ENCODE measurements at regions not wholly inside any gene's neighbourhood (a gene's known extent, or its start where the extent isn't known, plus 50 kb on each side); places are given as distances from the start of the nearest gene placed in this dataset.
"Not testable (repeated sequence)": the region's sequence is repeated elsewhere in the genome, so short reads cannot be mapped to it uniquely, and the experiment has no call there.

DNA sequence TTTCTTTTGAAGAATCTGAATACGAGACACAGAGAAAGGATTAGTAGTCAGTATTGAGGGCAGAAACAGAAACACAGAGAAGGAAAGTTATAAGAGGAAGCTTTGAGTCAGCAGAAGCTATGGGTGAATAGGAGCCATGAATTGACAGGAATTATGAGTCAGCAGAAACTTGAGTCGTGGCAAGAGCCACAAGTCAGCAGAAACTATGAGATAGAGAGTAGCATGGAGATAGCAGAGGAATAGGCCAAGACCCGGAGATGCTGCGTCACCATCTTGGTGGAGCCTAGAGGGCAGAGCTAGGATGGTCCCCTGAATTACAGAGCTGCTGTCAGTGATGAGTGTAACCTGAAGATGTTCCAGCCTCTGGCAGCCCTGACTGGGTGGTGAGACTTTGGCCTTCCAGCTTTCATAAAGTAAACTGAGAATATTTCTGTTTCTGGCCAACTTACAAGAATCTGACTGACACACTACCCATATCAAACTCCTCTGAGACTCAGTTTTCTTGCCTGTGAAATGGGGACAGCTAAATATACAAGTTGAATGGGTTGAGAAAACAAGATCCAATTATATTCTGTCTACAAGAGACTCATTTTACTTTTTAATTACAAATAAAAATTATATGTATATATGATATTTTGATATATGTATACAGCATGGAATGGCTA lies 211.8 kb downstream of the NPIPA7 start:
- POLR2A ChIA-PET (ENCODE audit: partially characterized antibody): not testable (repeated sequence)

More for the DNA sequence above, 211.8 kb downstream of the NPIPA7 start:
- CTCF ChIA-PET (ENCODE audit: partially characterized antibody); H3K9ac ChIP-seq (replicated peaks in 1 of 4; ENCODE audit: extremely low read depth in 1 of 4, low read depth in 3 of 4, low read length in 3 of 4); H3K4ac ChIP-seq (replicated peaks; ENCODE audit: insufficient read length, low read depth, low read length); H2BK120ac ChIP-seq (replicated peaks; ENCODE audit: low read depth, low read length); H2BK15ac ChIP-seq (ENCODE audit: low read length); FAIRE-seq; H2BK12ac ChIP-seq (ENCODE audit: low read depth, low read length); H3K4me1 ChIP-seq (replicated peaks in 1 of 4; ENCODE audit: control insufficient read depth in 3 of 4, insufficient read depth in 4 of 4, low read length in 3 of 4); DNase-seq (ENCODE audit: low read depth in 1 of 2, low spot score in 2 of 2); H4K5ac ChIP-seq (ENCODE audit: insufficient read length, low read depth, low read length); H3K18ac ChIP-seq (ENCODE audit: extremely low read depth, low read length); H3K36me3 ChIP-seq (ENCODE audit: control insufficient read depth in 2 of 4, insufficient read depth in 4 of 4, low read length in 3 of 4); H3K79me2 ChIP-seq (ENCODE audit: control insufficient read depth in 1 of 2, insufficient read depth in 2 of 2, low read length in 2 of 2); H3K9me3 ChIP-seq (ENCODE audit: insufficient read depth in 2 of 2, low read depth in 1 of 2, low read length in 1 of 2); H3K4me3 ChIP-seq (ENCODE audit: extremely low read depth in 1 of 4, insufficient read depth in 2 of 4, low read depth in 3 of 4, low read length in 4 of 4); H3K23ac ChIP-seq (ENCODE audit: insufficient read length); H3K79me1 ChIP-seq (ENCODE audit: low read depth, low read length); H2AK5ac ChIP-seq (ENCODE audit: low read depth, low read length); H2BK5ac ChIP-seq (ENCODE audit: low read depth, low read length); H3K14ac ChIP-seq (ENCODE audit: insufficient read length); H4K20me1 ChIP-seq (replicated peaks in 1 of 2; ENCODE audit: control insufficient read depth in 1 of 2, insufficient read depth in 2 of 2, low read length in 2 of 2); H4K91ac ChIP-seq (replicated peaks; ENCODE audit: insufficient read length, low read length); H3K4me2 ChIP-seq (ENCODE audit: insufficient read depth in 1 of 2, low read depth in 2 of 2, low read length in 2 of 2); H2AFZ ChIP-seq (ENCODE audit: low read length); H3K23me2 ChIP-seq (ENCODE audit: low read depth, low read length); H2BK20ac ChIP-seq (ENCODE audit: low read length); H4K8ac ChIP-seq (ENCODE audit: extremely low read depth, insufficient read depth, low read length); H3K56ac ChIP-seq (replicated peaks; ENCODE audit: insufficient read length, low read depth, low read length); H3K27me3 ChIP-seq (replicated peaks in 1 of 4; ENCODE audit: control insufficient read depth in 3 of 4, extremely low read depth in 1 of 4, insufficient read depth in 3 of 4, low read length in 3 of 4); H3K27ac ChIP-seq (ENCODE audit: low read depth, low read length): not testable (repeated sequence)
- TF ChIP-seq BACH1 (IDR thresholded peaks at IDR 0.05; ENCODE audit: low read length): 0 out of 2 replicates have a peak, but pooled peaks have one; percentile 12
- no CpG with 5 or more reads among the region's 4 CpGs for WGBS, 2 experiments (ENCODE audit: extremely low coverage in 1 of 2, insufficient coverage in 1 of 2, insufficient read length in 1 of 2, insufficient replicate concordance in 2 of 2, low coverage in 1 of 2, low lambda C conversion rate in 2 of 2, missing lambda C conversion rate in 1 of 2)

Measured in H1 (cell line).